ENCODE measurements at regions not wholly inside any gene's neighbourhood (a gene's known extent, or its start where the extent isn't known, plus 50 kb on each side); places are given as distances from the start of the nearest gene placed in this dataset.

- TF ChIP-seq ATF3 (CRISPR knock-in tag; conservative IDR thresholded peaks at IDR 0.05): no peak
- peaks cover 10% of the 10 kb centered on the region for H3K9me3 Mint-ChIP-seq
- H3K36me3 Mint-ChIP-seq: no peaks in the 10 kb centered on the region
- ATAC-seq: no peak
- DNase-seq (ENCODE audit: low spot score): no peak
- no peaks in the 10 kb centered on the region for H3K4me1 Mint-ChIP-seq
- no peak overlapping the region for H3K4me3 Mint-ChIP-seq
- no peak overlapping the region for H3K27ac Mint-ChIP-seq
- CTCF ChIA-PET: no interaction called here
- POLR2A ChIA-PET: no interaction called here
- no peaks in the 10 kb centered on the region; the same call in 1 of the 2 replicates for H3K27me3 Mint-ChIP-seq (ENCODE audit: low read depth)
Observed at GRCh38 chr2:67625690-67626475, 228.8 kb downstream of the ETAA1 start.

DNA sequence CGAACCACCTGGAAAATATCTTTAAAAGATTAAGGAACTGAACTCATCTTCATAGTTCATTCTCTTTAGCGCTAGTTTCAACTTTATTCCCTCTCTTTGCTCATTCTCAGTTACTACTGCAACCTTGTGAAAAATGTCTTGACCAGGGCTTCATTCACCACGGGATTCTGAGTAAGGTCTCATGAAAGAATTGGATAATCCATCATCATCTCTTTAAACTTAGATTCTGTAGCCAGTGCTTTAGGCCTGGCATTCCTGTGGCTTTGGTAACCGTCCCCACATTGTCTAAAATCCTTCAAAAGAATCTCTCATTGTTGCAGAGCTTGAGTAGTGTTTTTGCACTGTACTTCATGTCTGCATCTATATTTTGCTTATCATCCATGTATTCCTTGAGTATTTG is 229.5 kb downstream of the ETAA1 start:
- Mint-ChIP-seq H3K36me3 (no peaks in the 10 kb centered on the region), H3K9me3 (peaks cover 10% of the 10 kb centered on the region), H3K27me3 (ENCODE audit: low read depth) (no peaks in the 10 kb centered on the region; the same call in 1 of the 2 replicates), H3K4me1 (no peaks in the 10 kb centered on the region), H3K27ac (no peak overlapping the region), H3K4me3 (no peak overlapping the region)
- no peak for DNase-seq (ENCODE audit: low spot score)
- POLR2A ChIA-PET: no interaction called here
- CTCF ChIA-PET: no interaction called here
- no peak for ATAC-seq
- TF ChIP-seq SOX15 (CRISPR knock-in tag; IDR thresholded peaks at IDR 0.05) (no peak), NFE2L1 (CRISPR knock-in tag; IDR thresholded peaks at IDR 0.05) (no peak), ETV6 (CRISPR knock-in tag; IDR thresholded peaks at IDR 0.05) (no peak), E2F4 (CRISPR knock-in tag; IDR thresholded peaks at IDR 0.05; ENCODE audit: borderline replicate concordance, low read depth) (no peak), ZSCAN18 (CRISPR knock-in tag; IDR thresholded peaks at IDR 0.05) (no peak), NFYB (CRISPR knock-in tag; conservative IDR thresholded peaks at IDR 0.05; ENCODE audit: low read depth) (no peak), USF1 (CRISPR knock-in tag; IDR thresholded peaks at IDR 0.05) (no peak), CBFB (CRISPR knock-in tag; IDR thresholded peaks at IDR 0.05; ENCODE audit: low read depth) (no peak), MYBL2 (CRISPR knock-in tag; IDR thresholded peaks at IDR 0.05) (no peak), ELF4 (CRISPR knock-in tag; IDR thresholded peaks at IDR 0.05; ENCODE audit: low read depth) (no peak), RORB (CRISPR knock-in tag; IDR thresholded peaks at IDR 0.05) (no peak), CREB1 (CRISPR knock-in tag; IDR thresholded peaks at IDR 0.05) (no peak), ATF3 (CRISPR knock-in tag; conservative IDR thresholded peaks at IDR 0.05) (no peak), E2F5 (CRISPR knock-in tag; IDR thresholded peaks at IDR 0.05) (no peak), ZNF317 (CRISPR knock-in tag; IDR thresholded peaks at IDR 0.05; ENCODE audit: borderline replicate concordance, low read depth) (no peak)
- TF ChIP-seq, protein P1, sequence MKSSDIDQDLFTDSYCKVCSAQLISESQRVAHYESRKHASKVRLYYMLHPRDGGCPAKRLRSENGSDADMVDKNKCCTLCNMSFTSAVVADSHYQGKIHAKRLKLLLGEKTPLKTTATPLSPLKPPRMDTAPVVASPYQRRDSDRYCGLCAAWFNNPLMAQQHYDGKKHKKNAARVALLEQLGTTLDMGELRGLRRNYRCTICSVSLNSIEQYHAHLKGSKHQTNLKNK (CRISPR knock-in tag; IDR thresholded peaks at IDR 0.05): no peak
- TF ChIP-seq, protein P2, sequence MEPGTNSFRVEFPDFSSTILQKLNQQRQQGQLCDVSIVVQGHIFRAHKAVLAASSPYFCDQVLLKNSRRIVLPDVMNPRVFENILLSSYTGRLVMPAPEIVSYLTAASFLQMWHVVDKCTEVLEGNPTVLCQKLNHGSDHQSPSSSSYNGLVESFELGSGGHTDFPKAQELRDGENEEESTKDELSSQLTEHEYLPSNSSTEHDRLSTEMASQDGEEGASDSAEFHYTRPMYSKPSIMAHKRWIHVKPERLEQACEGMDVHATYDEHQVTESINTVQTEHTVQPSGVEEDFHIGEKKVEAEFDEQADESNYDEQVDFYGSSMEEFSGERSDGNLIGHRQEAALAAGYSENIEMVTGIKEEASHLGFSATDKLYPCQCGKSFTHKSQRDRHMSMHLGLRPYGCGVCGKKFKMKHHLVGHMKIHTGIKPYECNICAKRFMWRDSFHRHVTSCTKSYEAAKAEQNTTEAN (CRISPR knock-in tag; IDR thresholded peaks at IDR 0.05): no peak
- TF ChIP-seq, protein P3, sequence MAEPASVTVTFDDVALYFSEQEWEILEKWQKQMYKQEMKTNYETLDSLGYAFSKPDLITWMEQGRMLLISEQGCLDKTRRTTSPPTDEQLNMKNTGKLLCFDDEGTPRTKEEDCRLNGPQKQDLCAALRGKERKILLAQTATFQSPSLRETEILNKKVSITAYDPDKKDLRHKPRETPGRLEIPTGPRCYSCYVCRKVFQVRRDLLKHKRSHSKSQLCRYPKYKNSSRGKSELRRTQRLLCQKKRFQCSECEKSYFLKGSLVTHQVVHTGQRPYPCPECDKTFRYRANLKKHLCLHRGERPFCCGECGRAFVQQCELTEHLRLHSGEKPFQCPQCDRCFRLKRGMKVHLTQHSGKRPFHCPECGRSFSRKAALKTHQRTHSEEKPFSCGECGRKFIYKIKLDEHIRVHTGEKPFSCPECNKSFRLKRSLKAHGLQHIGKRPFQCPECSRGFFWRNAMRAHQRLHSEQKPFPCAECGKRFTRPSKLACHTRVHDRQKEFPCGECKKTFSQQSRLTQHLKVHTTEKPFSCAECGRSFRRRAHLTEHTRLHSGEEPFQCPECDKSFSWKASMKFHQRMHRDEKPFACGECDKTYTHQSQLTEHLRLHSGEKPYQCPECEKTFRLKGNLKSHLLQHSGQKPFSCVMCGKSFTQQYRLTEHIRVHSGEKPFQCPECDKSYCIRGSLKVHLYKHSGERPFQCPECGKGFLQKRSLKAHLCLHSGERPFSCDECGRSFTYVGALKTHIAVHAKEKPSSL (CRISPR knock-in tag; conservative IDR thresholded peaks at IDR 0.05): no peak
- TF ChIP-seq, protein P4, sequence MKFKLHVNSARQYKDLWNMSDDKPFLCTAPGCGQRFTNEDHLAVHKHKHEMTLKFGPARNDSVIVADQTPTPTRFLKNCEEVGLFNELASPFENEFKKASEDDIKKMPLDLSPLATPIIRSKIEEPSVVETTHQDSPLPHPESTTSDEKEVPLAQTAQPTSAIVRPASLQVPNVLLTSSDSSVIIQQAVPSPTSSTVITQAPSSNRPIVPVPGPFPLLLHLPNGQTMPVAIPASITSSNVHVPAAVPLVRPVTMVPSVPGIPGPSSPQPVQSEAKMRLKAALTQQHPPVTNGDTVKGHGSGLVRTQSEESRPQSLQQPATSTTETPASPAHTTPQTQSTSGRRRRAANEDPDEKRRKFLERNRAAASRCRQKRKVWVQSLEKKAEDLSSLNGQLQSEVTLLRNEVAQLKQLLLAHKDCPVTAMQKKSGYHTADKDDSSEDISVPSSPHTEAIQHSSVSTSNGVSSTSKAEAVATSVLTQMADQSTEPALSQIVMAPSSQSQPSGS (CRISPR knock-in tag; IDR thresholded peaks at IDR 0.05; ENCODE audit: borderline replicate concordance, low read depth): no peak
- TF ChIP-seq, protein P5, sequence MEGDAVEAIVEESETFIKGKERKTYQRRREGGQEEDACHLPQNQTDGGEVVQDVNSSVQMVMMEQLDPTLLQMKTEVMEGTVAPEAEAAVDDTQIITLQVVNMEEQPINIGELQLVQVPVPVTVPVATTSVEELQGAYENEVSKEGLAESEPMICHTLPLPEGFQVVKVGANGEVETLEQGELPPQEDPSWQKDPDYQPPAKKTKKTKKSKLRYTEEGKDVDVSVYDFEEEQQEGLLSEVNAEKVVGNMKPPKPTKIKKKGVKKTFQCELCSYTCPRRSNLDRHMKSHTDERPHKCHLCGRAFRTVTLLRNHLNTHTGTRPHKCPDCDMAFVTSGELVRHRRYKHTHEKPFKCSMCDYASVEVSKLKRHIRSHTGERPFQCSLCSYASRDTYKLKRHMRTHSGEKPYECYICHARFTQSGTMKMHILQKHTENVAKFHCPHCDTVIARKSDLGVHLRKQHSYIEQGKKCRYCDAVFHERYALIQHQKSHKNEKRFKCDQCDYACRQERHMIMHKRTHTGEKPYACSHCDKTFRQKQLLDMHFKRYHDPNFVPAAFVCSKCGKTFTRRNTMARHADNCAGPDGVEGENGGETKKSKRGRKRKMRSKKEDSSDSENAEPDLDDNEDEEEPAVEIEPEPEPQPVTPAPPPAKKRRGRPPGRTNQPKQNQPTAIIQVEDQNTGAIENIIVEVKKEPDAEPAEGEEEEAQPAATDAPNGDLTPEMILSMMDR (IDR thresholded peaks at IDR 0.05): no peak
